GM19025 (cell line): ENCODE measurements at regions not wholly inside any gene's neighbourhood (a gene's known extent, or its start where the extent isn't known, plus 50 kb on each side); places are given as distances from the start of the nearest gene placed in this dataset.

Source experiments
- ATAC-seq: cut with Tn5 transposase; IDR thresholded peaks from one replicate; pipeline ENCODE4 v1.9.1; 2021; ENCODE audit warnings: mild to moderate bottlenecking, low read depth, moderate library complexity; ENCODE audit not compliant: unreplicated experiment

GRCh38 chr2:10520154-10520553, 72.0 kb upstream of the ODC1 start:
- no peak for ATAC-seq

- ATAC-seq = no peak
Measured at GRCh38 chr2:10519394-10519740, 71.2 kb upstream of the ODC1 start.

DNA sequence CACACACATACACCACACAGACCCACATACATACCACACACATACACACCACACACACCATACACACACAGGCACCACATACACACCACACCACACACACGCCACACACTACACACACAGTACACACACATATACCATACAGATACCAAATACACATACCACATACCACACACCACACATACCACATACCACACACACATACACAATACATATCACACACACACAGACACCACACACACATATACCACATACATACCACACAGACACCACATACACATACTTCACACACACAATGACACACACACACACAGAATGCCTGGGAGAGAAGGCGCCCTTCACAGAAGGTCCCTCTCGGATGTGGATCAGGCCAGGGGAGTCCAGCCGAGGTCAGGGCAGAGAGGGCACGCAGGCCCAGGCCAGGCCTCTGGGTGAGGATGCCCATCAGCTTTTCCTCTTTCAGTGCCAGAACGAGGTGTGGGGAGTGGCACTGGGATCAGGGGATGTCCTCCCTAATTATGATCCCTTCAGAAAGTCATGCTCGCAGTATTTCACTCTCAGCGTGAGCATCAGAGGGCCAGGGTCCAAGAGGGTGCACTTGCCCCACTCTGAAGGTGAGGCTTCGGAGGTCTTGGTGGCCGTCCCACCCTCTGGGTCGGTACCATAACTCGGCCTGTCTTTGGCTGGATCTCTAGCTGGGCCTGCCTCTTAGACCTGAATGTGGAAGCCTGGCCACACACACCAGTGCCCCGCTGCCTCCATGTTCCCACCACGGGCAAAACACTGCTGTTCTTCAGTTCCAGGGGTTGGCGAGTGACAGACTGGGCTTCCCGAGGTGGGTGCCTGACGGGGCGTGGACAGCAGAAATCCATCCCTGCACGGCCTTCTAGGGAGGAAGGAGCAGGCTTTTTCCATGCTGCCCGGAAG, 70.6 kb upstream of the ODC1 start:
- ATAC-seq = no peak

DNA sequence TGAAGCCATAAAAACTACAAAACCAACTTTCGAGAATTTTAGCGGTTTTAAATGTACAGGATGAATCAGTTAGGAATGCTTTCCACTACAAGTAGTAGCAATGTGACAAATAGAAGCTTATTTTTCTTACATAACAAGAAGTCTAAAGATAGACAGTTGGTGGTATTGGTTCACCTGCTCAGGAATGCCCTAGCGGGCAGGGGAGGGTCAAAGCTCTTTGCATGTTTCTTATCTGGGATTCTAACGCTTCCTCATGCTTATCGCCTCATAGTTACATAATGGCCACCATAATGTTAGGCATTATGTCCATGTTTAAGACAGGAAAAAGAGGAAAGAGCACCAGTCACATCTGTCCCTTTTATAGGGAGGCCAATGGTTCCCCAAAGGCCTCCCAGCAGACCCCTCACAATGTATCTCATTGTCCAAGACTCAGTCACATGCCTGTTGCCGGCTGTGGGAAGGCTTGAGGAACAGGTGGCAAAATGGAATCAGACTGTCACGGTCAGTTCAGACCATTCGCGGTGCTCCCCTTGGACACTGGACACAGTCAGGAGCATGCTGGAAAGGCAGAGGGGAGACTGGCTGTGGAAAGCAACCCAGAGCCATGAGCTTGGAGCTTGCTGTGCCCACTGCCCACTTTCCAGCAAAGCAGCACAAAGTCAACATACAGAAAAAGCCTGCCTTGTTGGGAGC, 69.4 kb upstream of the ODC1 start:
- ATAC-seq = no peak

- no peak for ATAC-seq
Measured at GRCh38 chr2:10515887-10516286, 67.8 kb upstream of the ODC1 start.

GRCh38 chr2:10514743-10515142, 66.6 kb upstream of the ODC1 start:
- no peak for ATAC-seq

DNA sequence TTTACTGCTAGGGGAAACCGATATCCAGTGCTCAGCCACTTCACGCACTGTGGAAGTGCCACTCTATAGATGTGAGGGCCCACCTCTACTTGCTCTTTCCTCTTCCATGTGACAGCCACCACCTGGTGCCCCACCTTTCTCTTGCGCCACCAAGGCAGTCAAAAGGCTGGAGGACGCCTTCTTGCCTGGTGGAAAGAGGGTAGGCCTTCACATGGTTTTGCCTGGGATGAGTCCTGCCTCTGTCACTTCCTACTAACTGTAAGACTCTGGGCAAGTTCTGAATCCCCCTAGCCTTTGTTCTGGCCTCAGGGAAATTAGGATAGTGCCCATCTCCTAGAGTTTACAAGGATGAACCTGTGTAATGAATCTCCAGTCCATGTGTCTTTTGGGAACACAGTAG, 66.1 kb upstream of the ODC1 start:
- ATAC-seq = no peak

DNA sequence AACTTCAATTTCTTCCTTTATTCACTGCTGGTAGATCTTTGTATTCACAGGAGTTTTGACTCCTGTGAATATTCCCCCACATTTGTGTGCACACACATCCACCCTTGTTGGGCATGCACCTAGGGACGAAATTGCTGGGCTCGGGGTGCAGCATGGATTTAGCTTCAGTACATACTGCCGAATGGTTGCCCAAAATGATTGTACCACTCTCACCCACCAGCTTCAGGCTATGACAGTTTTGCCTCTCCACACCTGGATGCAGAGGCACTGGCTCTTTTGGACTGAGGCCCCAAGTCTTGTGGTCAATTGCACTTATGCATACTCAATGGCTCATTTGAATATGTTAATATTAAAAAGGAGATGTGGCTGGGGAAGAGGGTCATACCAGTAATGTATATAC, 65.1 kb upstream of the ODC1 start:
- no peak for ATAC-seq

DNA sequence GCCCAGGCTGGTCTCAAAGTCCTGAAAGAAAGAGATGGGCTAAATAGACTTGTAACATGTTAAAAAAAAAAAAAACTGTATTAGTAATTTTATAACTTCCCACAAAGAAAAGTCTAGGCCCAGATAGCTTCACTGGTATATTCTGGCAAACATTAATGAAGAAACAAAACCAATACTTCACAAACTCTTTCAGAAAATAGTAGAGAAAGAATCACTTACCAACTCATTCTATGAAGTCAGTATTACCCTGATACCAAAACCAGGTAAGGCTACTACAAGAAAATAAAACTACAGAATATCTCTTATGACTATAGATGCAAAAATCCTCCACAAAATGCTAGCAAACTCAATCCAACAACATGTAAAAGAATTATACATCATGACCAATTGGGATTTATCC, 59.9 kb upstream of the ODC1 start:
- peak; percentile 51 for ATAC-seq

DNA sequence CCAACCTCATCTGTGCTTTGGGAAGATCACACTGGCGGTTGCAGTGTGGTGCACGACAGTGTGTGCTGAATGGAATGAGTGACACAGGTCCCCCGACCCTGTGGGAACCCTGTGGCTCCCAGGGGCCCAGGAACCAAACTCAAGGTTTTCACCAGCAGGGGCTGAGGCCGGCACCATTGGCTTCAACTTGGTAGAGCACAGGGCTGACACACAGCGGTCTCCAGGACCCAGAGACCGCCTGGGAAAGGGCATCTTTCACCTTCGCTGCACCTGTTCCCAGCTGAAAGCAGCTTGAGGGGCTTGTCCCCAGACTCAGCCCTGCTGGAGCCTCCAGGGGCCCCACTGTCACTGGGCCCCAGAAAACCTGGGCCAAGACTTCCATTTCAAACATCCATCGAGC, 59.0 kb upstream of the ODC1 start:
- ATAC-seq = no peak

DNA sequence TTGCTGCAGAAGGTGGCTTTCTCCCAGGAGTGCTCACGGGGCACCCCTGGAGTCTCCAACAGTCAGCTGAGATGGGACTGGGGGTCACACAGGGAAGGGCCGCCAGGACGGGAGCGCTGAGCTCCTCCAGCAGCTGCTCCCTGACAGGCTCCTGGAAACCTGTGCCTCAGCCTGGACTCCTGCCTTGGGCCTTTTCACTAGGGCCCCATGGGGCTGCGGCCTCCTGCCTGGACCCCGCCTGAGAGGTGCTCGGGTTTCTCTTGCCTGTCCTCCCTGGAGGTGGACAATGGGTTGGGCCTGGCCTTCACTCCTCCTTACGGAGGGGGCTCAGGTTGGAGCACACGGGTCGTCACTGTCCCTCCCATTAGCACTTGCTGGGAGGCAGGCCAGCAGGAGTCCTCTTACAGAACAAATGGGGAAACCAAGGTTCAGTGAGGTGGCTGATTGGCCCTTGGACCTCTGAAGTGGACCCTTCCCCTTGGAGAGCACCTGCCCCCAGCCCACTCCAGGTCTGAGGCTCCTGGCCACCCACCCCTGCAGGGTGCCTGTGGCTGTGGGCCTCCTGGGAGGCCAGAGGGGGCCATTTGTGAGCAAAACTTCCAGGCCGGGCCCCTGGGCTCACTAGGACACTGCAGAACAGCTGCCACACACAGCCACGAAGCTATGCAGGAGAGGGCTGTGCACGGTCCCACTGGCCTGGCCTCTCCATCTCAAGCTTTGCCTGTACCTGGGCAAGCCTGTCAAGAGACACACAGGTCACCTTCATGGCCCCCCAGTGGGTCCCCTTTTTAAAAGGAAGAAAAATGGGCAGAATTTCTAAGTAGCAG, 57.1 kb upstream of the ODC1 start:
- no peak for ATAC-seq

- ATAC-seq = no peak
Measured at GRCh38 chr2:10504370-10504993, 56.4 kb upstream of the ODC1 start.

DNA sequence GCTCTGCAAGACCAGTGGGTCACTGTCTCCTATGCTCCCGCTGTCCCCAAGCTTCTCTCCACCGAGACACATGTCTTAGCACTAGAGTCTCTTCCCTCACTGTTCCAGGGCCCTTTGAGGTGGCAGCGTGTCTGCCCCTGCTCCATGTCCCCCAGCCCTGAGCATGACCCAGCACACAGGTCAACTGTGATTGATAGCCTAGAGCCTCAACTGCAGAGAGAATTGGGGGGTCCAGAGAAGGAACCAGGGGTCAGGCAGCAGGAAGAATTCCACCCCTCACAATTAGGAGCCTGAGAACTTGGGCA, 54.6 kb upstream of the ODC1 start:
- ATAC-seq = no peak

GRCh38 chr2:10501980-10502802, 54.1 kb upstream of the ODC1 start:
- ATAC-seq = no peak

DNA sequence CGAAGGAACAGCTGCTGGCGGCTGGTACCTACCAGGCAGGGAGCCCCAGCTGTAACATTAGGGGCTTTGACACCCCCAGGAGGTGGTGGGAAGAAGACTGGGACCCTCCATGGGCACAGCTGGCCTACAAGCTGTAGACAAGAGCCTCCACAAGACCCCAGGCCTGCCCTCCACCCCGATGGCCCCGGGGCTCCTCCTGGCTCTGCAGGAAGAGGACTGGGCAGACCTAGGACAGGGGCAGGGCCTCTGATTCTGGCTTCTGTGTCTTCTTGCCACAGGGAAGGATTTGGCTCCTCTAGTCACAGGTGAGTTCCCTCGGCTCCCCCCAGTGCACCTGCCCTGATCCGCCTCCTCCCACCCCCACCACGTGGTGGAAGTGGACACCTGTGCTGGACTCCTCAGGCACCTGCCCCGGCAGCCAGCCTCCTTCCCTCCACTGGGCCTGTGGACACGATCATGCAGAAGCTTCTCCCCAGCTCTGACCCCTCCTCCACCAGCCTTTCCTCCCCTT, 53.4 kb upstream of the ODC1 start:
- ATAC-seq = no peak

DNA sequence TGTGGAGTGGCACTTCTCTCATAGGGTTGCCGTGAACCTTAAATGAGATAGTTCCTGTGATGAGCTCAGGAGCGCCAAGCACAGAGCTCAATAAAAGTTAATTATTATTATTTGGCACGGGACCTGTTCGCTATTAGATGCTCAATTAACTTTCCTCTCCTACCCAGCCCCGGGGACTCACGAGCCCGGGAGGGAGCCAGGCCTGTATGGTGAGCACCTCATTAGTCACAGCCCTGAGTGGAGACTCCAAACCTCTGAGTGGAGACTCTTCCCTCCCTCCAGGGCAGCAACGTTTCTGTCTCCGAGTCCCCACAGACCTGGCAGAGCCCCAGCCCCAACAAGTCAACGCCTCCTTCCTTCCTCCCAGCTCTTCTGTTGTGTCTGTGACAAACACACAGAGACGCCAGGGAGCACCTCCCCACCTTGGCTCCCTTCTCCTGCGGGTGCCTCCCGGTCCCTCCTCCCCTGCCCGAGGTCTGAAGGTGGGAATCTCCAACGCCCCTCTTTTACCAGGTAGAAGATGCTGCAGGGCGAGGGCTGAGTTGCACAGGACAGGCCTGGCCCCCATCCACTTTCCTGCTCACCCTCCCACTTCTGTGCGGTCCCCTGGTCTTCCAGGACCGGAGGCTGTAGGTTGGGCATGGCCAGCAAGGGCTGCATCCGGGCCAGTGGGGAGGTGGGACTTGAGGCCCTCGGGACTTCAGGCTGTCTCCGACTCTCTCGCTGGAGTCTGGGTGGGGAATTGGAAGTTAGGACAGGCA, 52.7 kb upstream of the ODC1 start:
- ATAC-seq = no peak

- no peak for ATAC-seq
Measured at GRCh38 chr2:10499911-10500521, 51.9 kb upstream of the ODC1 start.

- ATAC-seq = no peak
Measured at GRCh38 chr2:10499275-10499907, 51.3 kb upstream of the ODC1 start.
